ENCODE measurements at regions not wholly inside any gene's neighbourhood (a gene's known extent, or its start where the extent isn't known, plus 50 kb on each side); places are given as distances from the start of the nearest gene placed in this dataset.

- Histone ChIP-seq H3K9me3 (no peaks in the 10 kb centered on the region), H3K27me3 (peaks cover 0 to 21% (median 7%) of the 10 kb centered on the region in 7 donors), H3K4me1 (no peaks in the 10 kb centered on the region), H3K36me3 (no peaks in the 10 kb centered on the region), H3K27ac (no peak overlapping the region), H3K4me3 (no peak overlapping the region)
- no peak for ATAC-seq
- intact Hi-C loops (cut with DNase I) = no loop called here
- TF ChIP-seq, protein P1, sequence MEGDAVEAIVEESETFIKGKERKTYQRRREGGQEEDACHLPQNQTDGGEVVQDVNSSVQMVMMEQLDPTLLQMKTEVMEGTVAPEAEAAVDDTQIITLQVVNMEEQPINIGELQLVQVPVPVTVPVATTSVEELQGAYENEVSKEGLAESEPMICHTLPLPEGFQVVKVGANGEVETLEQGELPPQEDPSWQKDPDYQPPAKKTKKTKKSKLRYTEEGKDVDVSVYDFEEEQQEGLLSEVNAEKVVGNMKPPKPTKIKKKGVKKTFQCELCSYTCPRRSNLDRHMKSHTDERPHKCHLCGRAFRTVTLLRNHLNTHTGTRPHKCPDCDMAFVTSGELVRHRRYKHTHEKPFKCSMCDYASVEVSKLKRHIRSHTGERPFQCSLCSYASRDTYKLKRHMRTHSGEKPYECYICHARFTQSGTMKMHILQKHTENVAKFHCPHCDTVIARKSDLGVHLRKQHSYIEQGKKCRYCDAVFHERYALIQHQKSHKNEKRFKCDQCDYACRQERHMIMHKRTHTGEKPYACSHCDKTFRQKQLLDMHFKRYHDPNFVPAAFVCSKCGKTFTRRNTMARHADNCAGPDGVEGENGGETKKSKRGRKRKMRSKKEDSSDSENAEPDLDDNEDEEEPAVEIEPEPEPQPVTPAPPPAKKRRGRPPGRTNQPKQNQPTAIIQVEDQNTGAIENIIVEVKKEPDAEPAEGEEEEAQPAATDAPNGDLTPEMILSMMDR (IDR thresholded peaks at IDR 0.05) = no peak
- DNase-seq = no peak
Measured at GRCh38 chr3:39665441-39665840, 144.0 kb upstream of the MYRIP start.

GRCh38 chr3:39668420-39668819, 141.0 kb upstream of the MYRIP start:
- intact Hi-C loops (cut with DNase I) = no loop called here
- no peaks in the 10 kb centered on the region for H3K4me1 ChIP-seq
- no peaks in the 10 kb centered on the region for H3K36me3 ChIP-seq
- peak in 1 of 8 donors; percentile 45 for ATAC-seq
- no peaks in the 10 kb centered on the region for H3K9me3 ChIP-seq
- WGBS, 2 donors = 11 to 21% methylated on average over 5 of the region's 5 CpGs
- no peak overlapping the region for H3K4me3 ChIP-seq
- H3K27ac ChIP-seq = no peak overlapping the region
- H3K27me3 ChIP-seq = peaks cover 0 to 26% (median 7%) of the 10 kb centered on the region in 7 donors
- DNase-seq = peak in 1 of 2 donors; percentile 4
- TF ChIP-seq, protein P1 (IDR thresholded peaks at IDR 0.05) = peak in 8 of 9 donors; percentile 25 to 65 (median 52)

GRCh38 chr3:39671116-39671515, 138.3 kb upstream of the MYRIP start:
- intact Hi-C loops (cut with DNase I) = loop anchor here in 1 of 10 donors (5.0 kb wide), 1 partner anchor 506 kb away; no protein-coding TSS in a partner anchor
- ATAC-seq = no peak
- no peak for DNase-seq
- Histone ChIP-seq H3K27me3 (peaks cover 0 to 26% (median 3%) of the 10 kb centered on the region in 7 donors), H3K4me1 (no peaks in the 10 kb centered on the region), H3K27ac (no peak overlapping the region), H3K36me3 (no peaks in the 10 kb centered on the region), H3K4me3 (no peak overlapping the region), H3K9me3 (peaks cover 0 to 9% (median 0%) of the 10 kb centered on the region in 11 donors)
- 85 to 90% methylated on average over 4 of the region's 4 CpGs for WGBS, 2 donors
- TF ChIP-seq, protein P1 (IDR thresholded peaks at IDR 0.05) = no peak

GRCh38 chr3:39671600-39671999, 137.8 kb upstream of the MYRIP start:
- WGBS, 2 donors = 36 to 43% methylated on average over 2 of the region's 2 CpGs
- ATAC-seq (no peak), DNase-seq (no peak)
- intact Hi-C loops (cut with DNase I) = loop anchor here in 1 of 10 donors (5.0 kb wide), 1 partner anchor 506 kb away; no protein-coding TSS in a partner anchor
- no peaks in the 10 kb centered on the region for H3K36me3 ChIP-seq
- H3K4me3 ChIP-seq = no peak overlapping the region
- TF ChIP-seq, protein P1 (IDR thresholded peaks at IDR 0.05) = no peak
- H3K27ac ChIP-seq = no peak overlapping the region
- peaks cover 0 to 22% (median 3%) of the 10 kb centered on the region in 7 donors for H3K27me3 ChIP-seq
- peaks cover 0 to 9% (median 0%) of the 10 kb centered on the region in 11 donors for H3K9me3 ChIP-seq
- no peaks in the 10 kb centered on the region for H3K4me1 ChIP-seq

All from heart right ventricle (tissue), 16 donors.